K562 (cell line): ENCODE measurements at regions not wholly inside any gene's neighbourhood (a gene's known extent, or its start where the extent isn't known, plus 50 kb on each side); places are given as distances from the start of the nearest gene placed in this dataset.

Experiments used
- ATAC-seq: fragments of 200-7000 bp; cut with Tn5 transposase; 3 replicates; pipeline ENCODE4 v1.9.1; 2020; ENCODE audit warnings: moderate library complexity
- BruUV-seq: library from RNA; stranded (reverse); fragments of 400-500 nt; replicated peaks from 2 replicates; lab custom pipeline; 2021; lab: Mats Ljungman, UMichigan
- CTCF ChIA-PET: fragments of 300-600 bp; formaldehyde crosslinking; extraction: SDS; loops from one replicate; lab custom pipeline; 2021; ENCODE audit warnings: low intra/inter-chr PET ratio; lab: Yijun Ruan, JAX
- POLR2A ChIA-PET: fragments of 300-600, 350-650 bp; sonication (Branson Sonifier 250); formaldehyde crosslinking; extraction: SDS; loops from one replicate; lab custom pipeline; 2021; ENCODE audit warnings: antibody characterized with exemption, inconsistent platforms; lab: Yijun Ruan, JAX
- DNase-seq, 4 experiments: peaks; one replicate each; pipeline versions ENCODE4 v3.0.0 to v3.0.0-alpha.2; 2011 to 2018; ENCODE audit warnings: low spot score in 3 of 4, mixed read lengths in 3 of 4; ENCODE audit errors: extremely low read depth in 1 of 4
- FAIRE-seq: peaks from 2 replicates; lab custom pipeline; 2011; peaks lifted over from hg19 to GRCh38; lab: Jason Lieb, UNC
- H2AFZ ChIP-seq: 2 replicates; pipeline ENCODE4 v1.6.0; 2011; ENCODE audit warnings: low read depth, low read length, control low read depth, inconsistent platforms
- H3K27ac ChIP-seq: fragments of 200-600 bp; 3 replicates; pipeline ENCODE4 v1.8.0; 2011; ENCODE audit warnings: low read depth, mild to moderate bottlenecking, control low read depth, inconsistent platforms, low read length, moderate library complexity, mixed read lengths; ENCODE audit errors: extremely low read depth
- H3K27me3 ChIP-seq, 2 experiments: fragments of 300-600 bp in 1 of 2; 2 replicates in 1 of 2; 3 replicates in 1 of 2; pipeline versions ENCODE4 v1.6.0 to v1.8.0; 2011; ENCODE audit warnings: inconsistent platforms in 2 of 2, low read length in 2 of 2, mild to moderate bottlenecking in 1 of 2, mixed read lengths in 1 of 2, moderate library complexity in 1 of 2; ENCODE audit not compliant: control insufficient read depth in 2 of 2, insufficient read depth in 2 of 2
- H3K36me3 ChIP-seq: fragments of 300-600 bp; 3 replicates; pipeline ENCODE4 v1.8.0; 2011; ENCODE audit warnings: mild to moderate bottlenecking, low read length, inconsistent platforms; ENCODE audit not compliant: control insufficient read depth, insufficient read depth
- H3K4me1 ChIP-seq, 2 experiments: fragments of 200-600 bp in 1 of 2; replicated peaks in 1 of 2; 2 replicates in 1 of 2; 3 replicates in 1 of 2; pipeline versions ENCODE4 v1.5.1 to v1.8.0; 2011; ENCODE audit warnings: inconsistent platforms in 2 of 2, low read length in 2 of 2, mild to moderate bottlenecking in 1 of 2, mixed read lengths in 1 of 2, moderate library complexity in 1 of 2; ENCODE audit not compliant: control insufficient read depth in 2 of 2, insufficient read depth in 2 of 2
- H3K4me2 ChIP-seq: 2 replicates; pipeline ENCODE4 v1.6.1; 2011; ENCODE audit warnings: low read length, control low read depth, inconsistent platforms, mixed read lengths; ENCODE audit not compliant: insufficient read depth
- H3K4me3 ChIP-seq: fragments of 200-600 bp; sonication (generic), shearing (Covaris generic); 2 replicates; pipeline ENCODE4 v1.5.1; 2016; ENCODE audit warnings: control low read depth, inconsistent platforms
- H3K79me2 ChIP-seq: fragments of 200-600 bp; 3 replicates; pipeline ENCODE4 v1.8.0; 2011; ENCODE audit warnings: low read length, inconsistent platforms; ENCODE audit not compliant: control insufficient read depth, insufficient read depth
- H3K9ac ChIP-seq, 2 experiments: 2 replicates each; pipeline versions ENCODE4 v1.6.0 to v1.6.1; 2011; ENCODE audit warnings: low read depth in 2 of 2, low read length in 2 of 2, control low read depth in 1 of 2, inconsistent platforms in 1 of 2, mild to moderate bottlenecking in 1 of 2, mixed read lengths in 1 of 2; ENCODE audit not compliant: insufficient read depth in 1 of 2
- H3K9me1 ChIP-seq: one replicate; pipeline ENCODE4 v1.6.0; 2011; ENCODE audit warnings: inconsistent platforms, mild to moderate bottlenecking, low read length, moderate library complexity; ENCODE audit not compliant: control insufficient read depth, insufficient read depth
- H3K9me3 ChIP-seq: replicated peaks from 2 replicates; pipeline ENCODE4 v1.5.1; 2011; ENCODE audit warnings: low read depth, low read length, inconsistent platforms; ENCODE audit not compliant: control insufficient read depth, insufficient read depth
- H4K20me1 ChIP-seq: replicated peaks from 2 replicates; pipeline ENCODE4 v1.6.1; 2011; ENCODE audit warnings: low read length, inconsistent platforms, mixed read lengths; ENCODE audit not compliant: control insufficient read depth, insufficient read depth
- ETS2 ChIP-seq: IDR thresholded peaks from 2 replicates; pipeline ENCODE4 v1.6.1; 2016; ENCODE audit warnings: borderline replicate concordance, missing genetic modification characterization, mild to moderate bottlenecking, moderate library complexity, missing compliant biosample characterization; ENCODE audit not compliant: poor library complexity, severe bottlenecking
- FOS ChIP-seq: IDR thresholded peaks from 3 replicates; pipeline ENCODE4 v1.6.1; 2011; ENCODE audit not compliant: insufficient read length; ENCODE audit errors: extremely low read depth
- HDAC1 ChIP-seq, 2 experiments: fragments of 450-650 bp; IDR thresholded peaks; 2 replicates each; pipeline ENCODE4 v1.6.1; 2016 to 2017; ENCODE audit warnings: inconsistent platforms in 1 of 2, mild to moderate bottlenecking in 1 of 2, moderate library complexity in 1 of 2
- HDGF ChIP-seq: fragments of 450-650 bp; IDR thresholded peaks from 2 replicates; pipeline ENCODE4 v1.6.1; 2016
- MAFK ChIP-seq: IDR thresholded peaks from 2 replicates; pipeline ENCODE4 v1.6.1; 2011; ENCODE audit warnings: low read length, improper control_type of control experiment
- MXI1 ChIP-seq: IDR thresholded peaks from 2 replicates; pipeline ENCODE4 v1.6.1; 2011; ENCODE audit warnings: low read depth, mild to moderate bottlenecking, improper control_type of control experiment, low read length
- NR3C1 ChIP-seq: sonication (generic); formaldehyde crosslinking; IDR thresholded peaks from 2 replicates; pipeline ENCODE4 v1.8.1; 2022; ENCODE audit warnings: missing genetic modification reagents
- RAD21 ChIP-seq, 2 experiments: fragments of 250-450 bp in 1 of 2; fragments of 450-650 bp in 1 of 2; sonication (Bioruptor Pico) in 1 of 2; formaldehyde crosslinking in 1 of 2; IDR thresholded peaks in 1 of 2; conservative IDR thresholded peaks in 1 of 2; 2 replicates each; pipeline versions ENCODE4 v1.4.0 to v1.8.0; 2020 to 2022; ENCODE audit warnings: mild to moderate bottlenecking in 2 of 2, moderate library complexity in 1 of 2
- SIRT6 ChIP-seq: IDR thresholded peaks from one replicate; pipeline ENCODE4 v1.6.1; 2012; ENCODE audit warnings: low read depth, mild to moderate bottlenecking, control low read depth, inconsistent platforms, low read length, moderate library complexity
- SMARCC2 ChIP-seq: fragments of 450-650 bp; IDR thresholded peaks from 2 replicates; pipeline ENCODE4 v1.6.1; 2017; ENCODE audit warnings: antibody characterized with exemption, moderate library complexity, mild to moderate bottlenecking, low read depth
- TOE1 ChIP-seq, 2 experiments: fragments of 450-650 bp in 1 of 2; sonication (generic) in 1 of 2; formaldehyde crosslinking in 1 of 2; IDR thresholded peaks; 2 replicates each; pipeline versions ENCODE4 v1.7.1 to v1.8.0; 2016 to 2022; ENCODE audit warnings: borderline replicate concordance in 2 of 2, mild to moderate bottlenecking in 2 of 2, antibody characterized with exemption in 1 of 2, inconsistent platforms in 1 of 2, low read depth in 1 of 2, missing genetic modification reagents in 1 of 2, moderate library complexity in 1 of 2
- ZNF75A ChIP-seq: fragments of 450-650 bp; formaldehyde crosslinking; IDR thresholded peaks from 2 replicates; pipeline ENCODE4 v1.4.0; 2020; ENCODE audit warnings: mild to moderate bottlenecking
- WGBS: fragments of 100-300 bp; shearing (Covaris generic); methylation state at CpG from one replicate; pipeline ENCODE4 v1.1.6; 2016; ENCODE audit warnings: low coverage, mixed read lengths; ENCODE audit not compliant: insufficient coverage; ENCODE audit errors: missing lambda C conversion rate; 5-methylcytosine and 5-hydroxymethylcytosine counted together
- in situ Hi-C: fragments of 300-500 bp; cut with MboI; formaldehyde crosslinking; loops from 4 replicates; pipeline ENCODE4 v1.15.0; 2018; ENCODE audit warnings: inconsistent platforms, mixed read lengths
- intact Hi-C: fragments of 100-400 bp; cut with micrococcal nuclease; formaldehyde crosslinking; loops from 2 replicates; pipeline ENCODE4 v1.14.2; 2022
- TF ChIP-seq, protein P1 (sequence below): sonication (generic); formaldehyde crosslinking; IDR thresholded peaks from 2 replicates; pipeline ENCODE4 v1.8.0; 2023; ENCODE audit warnings: mild to moderate bottlenecking, missing genetic modification reagents
- TF ChIP-seq, protein P2 (sequence below): fragments of 250-450 bp; sonication (Bioruptor Pico); IDR thresholded peaks from 2 replicates; pipeline ENCODE4 v1.8.0; 2021; ENCODE audit warnings: moderate library complexity, mild to moderate bottlenecking, inconsistent platforms
- TF ChIP-seq, protein P3 (sequence below): fragments of 250-450 bp; sonication (Bioruptor Pico); IDR thresholded peaks from 2 replicates; pipeline ENCODE4 v1.4.0; 2020

DNA sequence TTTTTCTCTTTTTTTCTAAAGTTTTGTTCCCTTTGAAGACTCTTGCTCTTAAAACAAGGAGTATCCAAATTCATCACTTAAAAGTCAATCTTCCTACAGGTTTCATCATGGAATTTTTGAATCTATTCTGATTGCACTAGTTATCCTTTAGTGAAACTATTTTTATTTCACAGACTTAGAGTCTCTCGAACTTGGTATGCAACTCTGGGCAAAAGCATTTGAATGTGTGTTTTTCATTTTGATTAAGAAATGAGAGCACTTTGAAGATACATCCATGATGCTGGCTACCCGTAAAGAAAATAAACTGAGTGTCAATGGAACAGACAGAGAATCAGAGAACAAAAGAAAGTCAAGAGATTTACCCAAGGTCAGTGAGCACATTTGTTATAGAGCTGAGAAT is 586.5 kb downstream of the EPM2A start (continued):
- TF ChIP-seq, protein P1, sequence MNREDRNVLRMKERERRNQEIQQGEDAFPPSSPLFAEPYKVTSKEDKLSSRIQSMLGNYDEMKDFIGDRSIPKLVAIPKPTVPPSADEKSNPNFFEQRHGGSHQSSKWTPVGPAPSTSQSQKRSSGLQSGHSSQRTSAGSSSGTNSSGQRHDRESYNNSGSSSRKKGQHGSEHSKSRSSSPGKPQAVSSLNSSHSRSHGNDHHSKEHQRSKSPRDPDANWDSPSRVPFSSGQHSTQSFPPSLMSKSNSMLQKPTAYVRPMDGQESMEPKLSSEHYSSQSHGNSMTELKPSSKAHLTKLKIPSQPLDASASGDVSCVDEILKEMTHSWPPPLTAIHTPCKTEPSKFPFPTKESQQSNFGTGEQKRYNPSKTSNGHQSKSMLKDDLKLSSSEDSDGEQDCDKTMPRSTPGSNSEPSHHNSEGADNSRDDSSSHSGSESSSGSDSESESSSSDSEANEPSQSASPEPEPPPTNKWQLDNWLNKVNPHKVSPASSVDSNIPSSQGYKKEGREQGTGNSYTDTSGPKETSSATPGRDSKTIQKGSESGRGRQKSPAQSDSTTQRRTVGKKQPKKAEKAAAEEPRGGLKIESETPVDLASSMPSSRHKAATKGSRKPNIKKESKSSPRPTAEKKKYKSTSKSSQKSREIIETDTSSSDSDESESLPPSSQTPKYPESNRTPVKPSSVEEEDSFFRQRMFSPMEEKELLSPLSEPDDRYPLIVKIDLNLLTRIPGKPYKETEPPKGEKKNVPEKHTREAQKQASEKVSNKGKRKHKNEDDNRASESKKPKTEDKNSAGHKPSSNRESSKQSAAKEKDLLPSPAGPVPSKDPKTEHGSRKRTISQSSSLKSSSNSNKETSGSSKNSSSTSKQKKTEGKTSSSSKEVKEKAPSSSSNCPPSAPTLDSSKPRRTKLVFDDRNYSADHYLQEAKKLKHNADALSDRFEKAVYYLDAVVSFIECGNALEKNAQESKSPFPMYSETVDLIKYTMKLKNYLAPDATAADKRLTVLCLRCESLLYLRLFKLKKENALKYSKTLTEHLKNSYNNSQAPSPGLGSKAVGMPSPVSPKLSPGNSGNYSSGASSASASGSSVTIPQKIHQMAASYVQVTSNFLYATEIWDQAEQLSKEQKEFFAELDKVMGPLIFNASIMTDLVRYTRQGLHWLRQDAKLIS (CRISPR knock-in tag), result no peak
- TF ChIP-seq, protein P2, sequence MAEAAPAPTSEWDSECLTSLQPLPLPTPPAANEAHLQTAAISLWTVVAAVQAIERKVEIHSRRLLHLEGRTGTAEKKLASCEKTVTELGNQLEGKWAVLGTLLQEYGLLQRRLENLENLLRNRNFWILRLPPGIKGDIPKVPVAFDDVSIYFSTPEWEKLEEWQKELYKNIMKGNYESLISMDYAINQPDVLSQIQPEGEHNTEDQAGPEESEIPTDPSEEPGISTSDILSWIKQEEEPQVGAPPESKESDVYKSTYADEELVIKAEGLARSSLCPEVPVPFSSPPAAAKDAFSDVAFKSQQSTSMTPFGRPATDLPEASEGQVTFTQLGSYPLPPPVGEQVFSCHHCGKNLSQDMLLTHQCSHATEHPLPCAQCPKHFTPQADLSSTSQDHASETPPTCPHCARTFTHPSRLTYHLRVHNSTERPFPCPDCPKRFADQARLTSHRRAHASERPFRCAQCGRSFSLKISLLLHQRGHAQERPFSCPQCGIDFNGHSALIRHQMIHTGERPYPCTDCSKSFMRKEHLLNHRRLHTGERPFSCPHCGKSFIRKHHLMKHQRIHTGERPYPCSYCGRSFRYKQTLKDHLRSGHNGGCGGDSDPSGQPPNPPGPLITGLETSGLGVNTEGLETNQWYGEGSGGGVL (CRISPR knock-in tag), result no peak
- no peak for TF ChIP-seq FOS
- TF ChIP-seq HDGF, result no peak
- no peak for TF ChIP-seq SMARCC2

DNA sequence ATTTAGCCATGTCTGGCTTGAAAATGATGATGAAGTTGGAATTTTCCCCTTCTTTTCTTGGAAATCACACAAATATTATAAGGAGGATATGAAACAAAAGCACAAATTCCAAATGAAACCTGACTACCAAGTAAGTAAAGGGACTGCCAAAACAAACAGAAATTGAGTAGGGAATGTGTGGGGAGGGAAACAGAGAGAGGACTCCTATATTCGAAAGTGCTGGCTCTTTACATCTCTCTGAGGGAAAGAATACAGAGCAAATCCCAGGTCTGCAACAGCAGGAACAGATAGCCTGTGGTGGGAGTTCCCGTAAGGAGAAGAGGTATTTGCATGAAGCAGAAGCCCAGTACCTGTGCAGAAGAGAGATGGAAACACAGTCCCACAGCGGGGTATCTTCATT is 583.7 kb downstream of the EPM2A start:
- no peak for FAIRE-seq
- H3K4me2 ChIP-seq, result no peak overlapping the region
- intact Hi-C loops, result no loop called here
- in situ Hi-C loops, result no loop called here
- ChIA-PET CTCF (no interaction called here), POLR2A (no interaction called here)
- no peak overlapping the region for H3K9ac ChIP-seq
- no peaks in the 10 kb centered on the region for H3K9me3 ChIP-seq
- H3K27ac ChIP-seq, result no peak overlapping the region
- no peak for ATAC-seq
- no peaks in the 10 kb centered on the region for H3K9me1 ChIP-seq
- H3K27me3 ChIP-seq, result no peaks in the 10 kb centered on the region
- BruUV-seq, result no TSS peak
- no peak overlapping the region for H2AFZ ChIP-seq
- H3K4me3 ChIP-seq, result no peak overlapping the region
- H3K36me3 ChIP-seq, result no peaks in the 10 kb centered on the region
- DNase-seq, result no peak
- no peaks in the 10 kb centered on the region for H3K79me2 ChIP-seq
- no peaks in the 10 kb centered on the region for H4K20me1 ChIP-seq
- WGBS, result 2% methylated on average over 3 of the region's 3 CpGs
- H3K4me1 ChIP-seq, result no peaks in the 10 kb centered on the region
- TF ChIP-seq, protein P3, sequence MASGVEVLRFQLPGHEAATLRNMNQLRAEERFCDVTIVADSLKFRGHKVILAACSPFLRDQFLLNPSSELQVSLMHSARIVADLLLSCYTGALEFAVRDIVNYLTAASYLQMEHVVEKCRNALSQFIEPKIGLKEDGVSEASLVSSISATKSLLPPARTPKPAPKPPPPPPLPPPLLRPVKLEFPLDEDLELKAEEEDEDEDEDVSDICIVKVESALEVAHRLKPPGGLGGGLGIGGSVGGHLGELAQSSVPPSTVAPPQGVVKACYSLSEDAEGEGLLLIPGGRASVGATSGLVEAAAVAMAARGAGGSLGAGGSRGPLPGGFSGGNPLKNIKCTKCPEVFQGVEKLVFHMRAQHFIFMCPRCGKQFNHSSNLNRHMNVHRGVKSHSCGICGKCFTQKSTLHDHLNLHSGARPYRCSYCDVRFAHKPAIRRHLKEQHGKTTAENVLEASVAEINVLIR (CRISPR knock-in tag), result no peak
- TF ChIP-seq ZNF75A (no peak), MAFK (no peak), NR3C1 (CRISPR knock-in tag) (no peak), RAD21 (CRISPR knock-in tag; conservative IDR thresholded peaks at IDR 0.05 in 1 of 2, IDR thresholded peaks at IDR 0.05 in 1 of 2) (no peak), TOE1 (IDR thresholded peaks at IDR 0.05; ENCODE audit: borderline replicate concordance) (no peak), TOE1 (CRISPR knock-in tag; IDR thresholded peaks at IDR 0.05; ENCODE audit: borderline replicate concordance, low read depth) (no peak), ETS2 (no peak), SIRT6 (no peak), HDAC1 (IDR thresholded peaks at IDR 0.05) (no peak), MXI1 (no peak)
